OCI-LY1 (cell line): ENCODE measurements at regions not wholly inside any gene's neighbourhood (a gene's known extent, or its start where the extent isn't known, plus 50 kb on each side); places are given as distances from the start of the nearest gene placed in this dataset.

Source experiments
- CTCF ChIP-seq: fragments of 200-600 bp; sonication (generic), shearing (Covaris generic); IDR thresholded peaks from 2 replicates; pipeline ENCODE4 v1.5.1; 2017; ENCODE audit warnings: mild to moderate bottlenecking, antibody characterized with exemption, low read length, moderate library complexity, mixed read lengths
- EZH2 ChIP-seq: fragments of 200-600 bp; sonication (generic), shearing (Covaris generic); IDR thresholded peaks from 2 replicates; pipeline ENCODE4 v1.8.0; 2017; ENCODE audit warnings: borderline replicate concordance, mixed run types, mild to moderate bottlenecking, antibody characterized with exemption, low read length, moderate library complexity, mixed read lengths

- TF ChIP-seq CTCF (no peak), EZH2 (no peak)
These were observed 162.1 kb upstream of the FOXK1 start for GRCh38 chr7:4519819-4520520.
